ENCODE measurements at regions not wholly inside any gene's neighbourhood (a gene's known extent, or its start where the extent isn't known, plus 50 kb on each side); places are given as distances from the start of the nearest gene placed in this dataset.
"Not testable (repeated sequence)": the region's sequence is repeated elsewhere in the genome, so short reads cannot be mapped to it uniquely, and the experiment has no call there.

DNA sequence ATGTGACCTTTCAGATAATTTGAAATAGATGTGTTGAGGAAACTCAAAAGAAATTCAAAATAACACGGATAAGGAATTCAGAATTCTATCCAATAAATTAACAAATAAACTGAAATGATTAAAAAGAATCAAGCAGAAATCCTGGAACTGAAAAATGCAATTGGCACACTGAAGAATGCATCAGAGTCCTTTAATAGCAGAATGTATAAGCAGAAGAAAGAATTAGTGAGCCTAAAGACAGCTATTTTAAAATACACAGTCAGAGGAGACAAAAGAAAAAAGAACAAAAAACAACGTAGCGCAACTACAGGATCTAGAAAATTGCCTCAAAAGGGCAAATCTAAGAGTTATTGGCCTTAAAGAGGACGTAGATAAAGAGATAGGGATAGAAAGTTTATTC, 99.6 kb upstream of the SAMSN1 start:
- H3K27me3 Mint-ChIP-seq (ENCODE audit: low read depth), result no peaks in the 10 kb centered on the region

DNA sequence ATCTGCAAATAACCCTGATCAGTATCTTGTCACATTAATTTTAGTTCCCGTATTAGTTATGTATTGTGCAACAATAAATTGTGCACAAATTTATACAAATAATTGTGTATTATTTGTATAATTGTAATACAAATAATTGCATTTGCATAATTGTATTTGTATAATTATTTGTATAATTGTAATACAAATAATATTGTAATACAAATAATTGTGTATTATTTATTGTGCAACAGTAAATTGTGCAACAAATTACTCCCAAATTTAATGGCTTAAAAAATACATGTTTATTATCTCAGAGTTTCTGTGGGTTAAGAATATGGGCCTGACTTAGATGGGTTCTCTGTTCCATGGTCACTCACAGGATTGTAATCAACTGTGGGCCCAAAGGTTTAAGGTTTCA, 86.2 kb upstream of the SAMSN1 start:
- DNase-seq (ENCODE audit: low spot score in 2 of 2, unreplicated experiment in 2 of 2), result no peak
- no peaks in the 10 kb centered on the region for H3K27me3 Mint-ChIP-seq (ENCODE audit: low read depth)
- H3K9me3 Mint-ChIP-seq, result no peaks in the 10 kb centered on the region
- no peaks in the 10 kb centered on the region for H3K36me3 Mint-ChIP-seq
- no peaks in the 10 kb centered on the region for H3K4me1 Mint-ChIP-seq
- no peak overlapping the region for H3K27ac Mint-ChIP-seq
- TF ChIP-seq, protein P1, sequence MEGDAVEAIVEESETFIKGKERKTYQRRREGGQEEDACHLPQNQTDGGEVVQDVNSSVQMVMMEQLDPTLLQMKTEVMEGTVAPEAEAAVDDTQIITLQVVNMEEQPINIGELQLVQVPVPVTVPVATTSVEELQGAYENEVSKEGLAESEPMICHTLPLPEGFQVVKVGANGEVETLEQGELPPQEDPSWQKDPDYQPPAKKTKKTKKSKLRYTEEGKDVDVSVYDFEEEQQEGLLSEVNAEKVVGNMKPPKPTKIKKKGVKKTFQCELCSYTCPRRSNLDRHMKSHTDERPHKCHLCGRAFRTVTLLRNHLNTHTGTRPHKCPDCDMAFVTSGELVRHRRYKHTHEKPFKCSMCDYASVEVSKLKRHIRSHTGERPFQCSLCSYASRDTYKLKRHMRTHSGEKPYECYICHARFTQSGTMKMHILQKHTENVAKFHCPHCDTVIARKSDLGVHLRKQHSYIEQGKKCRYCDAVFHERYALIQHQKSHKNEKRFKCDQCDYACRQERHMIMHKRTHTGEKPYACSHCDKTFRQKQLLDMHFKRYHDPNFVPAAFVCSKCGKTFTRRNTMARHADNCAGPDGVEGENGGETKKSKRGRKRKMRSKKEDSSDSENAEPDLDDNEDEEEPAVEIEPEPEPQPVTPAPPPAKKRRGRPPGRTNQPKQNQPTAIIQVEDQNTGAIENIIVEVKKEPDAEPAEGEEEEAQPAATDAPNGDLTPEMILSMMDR (IDR thresholded peaks at IDR 0.05; ENCODE audit: unreplicated experiment), result no peak
- H3K4me3 Mint-ChIP-seq, result no peak overlapping the region

More for the DNA sequence above, 99.6 kb upstream of the SAMSN1 start:
- Mint-ChIP-seq H3K9me3 (peaks cover 23% of the 10 kb centered on the region), H3K36me3 (no peaks in the 10 kb centered on the region), H3K27ac (no peak overlapping the region), H3K4me3 (no peak overlapping the region), H3K4me1 (no peaks in the 10 kb centered on the region)
- TF ChIP-seq, protein P1 (IDR thresholded peaks at IDR 0.05; ENCODE audit: unreplicated experiment), result no peak
- DNase-seq (ENCODE audit: low spot score in 2 of 2, unreplicated experiment in 2 of 2), result no peak

DNA sequence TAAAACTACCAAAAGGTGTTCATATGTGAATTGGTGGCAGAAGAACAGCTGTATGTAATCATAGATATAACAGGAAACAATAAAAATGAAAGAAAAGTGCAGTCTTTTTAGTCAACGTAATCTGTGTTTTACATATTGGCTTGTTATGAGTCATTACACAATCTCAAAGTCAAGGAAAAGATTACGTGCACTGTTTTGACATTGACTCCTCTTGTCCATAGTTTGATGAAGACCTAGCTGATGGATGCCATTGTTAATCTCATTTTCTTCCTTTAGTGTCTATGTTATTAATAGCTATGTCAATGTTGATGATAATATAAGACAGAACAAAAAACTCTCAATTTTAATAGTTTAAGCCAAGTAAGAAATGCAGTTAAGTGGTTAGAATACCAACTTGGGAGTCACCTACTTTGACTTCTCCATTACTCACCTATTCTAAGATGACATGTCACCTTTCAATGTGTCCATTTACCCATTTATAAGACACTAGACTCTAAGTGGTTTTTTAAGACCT, 84.5 kb upstream of the SAMSN1 start:
- H3K36me3 Mint-ChIP-seq, result no peaks in the 10 kb centered on the region
- no peak for DNase-seq (ENCODE audit: low spot score in 2 of 2, unreplicated experiment in 2 of 2)
- H3K4me1 Mint-ChIP-seq, result no peaks in the 10 kb centered on the region
- no peak overlapping the region for H3K27ac Mint-ChIP-seq
- no peaks in the 10 kb centered on the region for H3K9me3 Mint-ChIP-seq
- TF ChIP-seq, protein P1 (IDR thresholded peaks at IDR 0.05; ENCODE audit: unreplicated experiment), result no peak
- no peak overlapping the region for H3K4me3 Mint-ChIP-seq
- H3K27me3 Mint-ChIP-seq (ENCODE audit: low read depth), result no peaks in the 10 kb centered on the region

DNA sequence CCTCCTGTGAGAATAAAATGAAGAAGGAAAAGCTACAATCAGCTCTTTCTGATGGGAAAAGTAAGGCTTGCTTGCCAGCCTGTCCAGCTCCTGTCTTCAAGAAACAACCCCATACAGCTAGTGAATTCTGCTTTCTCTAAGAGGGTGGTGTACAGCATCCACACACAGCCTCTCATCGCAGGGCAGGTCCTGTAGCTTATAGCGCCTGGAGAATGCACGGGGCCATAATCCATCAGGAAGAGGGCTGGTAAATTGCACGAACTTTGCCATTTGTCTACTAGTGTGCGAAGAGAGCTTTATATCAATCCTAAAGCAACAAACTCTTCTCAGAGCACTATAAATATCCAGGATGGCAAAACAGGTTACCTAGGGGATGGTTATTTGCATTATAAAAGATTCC, 83.3 kb upstream of the SAMSN1 start:
- TF ChIP-seq, protein P1 (IDR thresholded peaks at IDR 0.05; ENCODE audit: unreplicated experiment), result no peak
- Mint-ChIP-seq H3K4me1 (no peaks in the 10 kb centered on the region), H3K9me3 (no peaks in the 10 kb centered on the region), H3K4me3 (no peak overlapping the region), H3K27ac (no peak overlapping the region), H3K27me3 (ENCODE audit: low read depth) (no peaks in the 10 kb centered on the region), H3K36me3 (no peaks in the 10 kb centered on the region)
- no peak for DNase-seq (ENCODE audit: low spot score in 2 of 2, unreplicated experiment in 2 of 2)

DNA sequence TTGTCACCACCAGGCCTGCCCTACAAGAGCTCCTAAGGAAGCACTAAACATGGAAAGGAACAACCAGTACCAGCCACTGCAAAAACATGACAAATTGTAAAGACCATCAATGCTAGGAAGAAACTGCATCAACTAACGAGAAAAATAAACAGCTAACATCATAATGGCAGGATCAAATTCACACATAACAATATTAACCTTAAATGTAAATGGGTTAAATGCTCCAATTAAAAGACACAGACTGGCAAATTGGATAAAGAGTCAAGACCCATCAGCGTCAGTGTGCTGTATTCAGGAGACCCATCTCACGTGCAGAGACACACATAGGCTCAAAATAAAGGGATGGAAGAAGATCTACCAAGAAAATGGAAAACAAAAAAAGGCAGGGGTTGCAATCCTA, 77.0 kb upstream of the SAMSN1 start:
- not testable (repeated sequence) for H3K4me3 Mint-ChIP-seq; H3K27ac Mint-ChIP-seq; DNase-seq (ENCODE audit: low spot score in 2 of 2, unreplicated experiment in 2 of 2); H3K4me1 Mint-ChIP-seq; H3K36me3 Mint-ChIP-seq; H3K27me3 Mint-ChIP-seq (ENCODE audit: low read depth)
- H3K9me3 Mint-ChIP-seq, result peaks cover 15% of the 10 kb centered on the region

DNA sequence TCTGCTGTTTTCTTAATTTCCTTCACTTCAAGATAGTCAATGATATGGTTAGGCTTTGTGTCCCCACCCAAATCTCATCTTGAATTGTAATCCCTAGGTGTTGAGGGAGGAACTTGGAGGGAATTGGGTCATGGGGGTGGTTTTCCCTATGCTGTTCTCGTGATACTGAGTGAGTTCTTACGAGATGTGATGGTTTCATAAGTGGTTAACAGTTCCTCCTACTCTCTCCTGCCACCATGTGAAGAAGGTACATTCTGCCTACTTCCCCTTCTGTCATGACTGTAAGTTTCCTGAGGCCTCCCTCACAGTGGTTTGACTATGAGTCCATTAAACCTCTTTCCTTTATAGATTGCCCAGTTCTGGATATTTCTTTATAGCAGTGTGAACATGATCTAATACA, 74.0 kb upstream of the SAMSN1 start:
- TF ChIP-seq, protein P1 (IDR thresholded peaks at IDR 0.05; ENCODE audit: unreplicated experiment), result no peak
- Mint-ChIP-seq H3K27ac (no peak overlapping the region), H3K36me3 (no peaks in the 10 kb centered on the region), H3K4me1 (peaks cover 13% of the 10 kb centered on the region), H3K4me3 (no peak overlapping the region), H3K27me3 (ENCODE audit: low read depth) (no peaks in the 10 kb centered on the region), H3K9me3 (peaks cover 15% of the 10 kb centered on the region)
- no peak for DNase-seq (ENCODE audit: low spot score in 2 of 2, unreplicated experiment in 2 of 2)

Measured in mesothelial cell of epicardium (in vitro differentiated cells).